SK-N-SH (cell line): ENCODE measurements at regions not wholly inside any gene's neighbourhood (a gene's known extent, or its start where the extent isn't known, plus 50 kb on each side); places are given as distances from the start of the nearest gene placed in this dataset.

ENCODE experiments used
- CTCF ChIA-PET: fragments of 300-600, 350-600 bp; formaldehyde crosslinking; extraction: SDS; loops from one replicate; lab custom pipeline; 2021; lab: Yijun Ruan, JAX
- POLR2A ChIA-PET: fragments of 350-600 bp; sonication (Branson Sonifier 250); formaldehyde crosslinking; extraction: SDS; loops from one replicate; lab custom pipeline; 2020; ENCODE audit warnings: antibody characterized with exemption, inconsistent platforms; lab: Yijun Ruan, JAX
- DNase-seq: peaks from one replicate; pipeline ENCODE4 v3.0.0; 2012
- H2AFZ ChIP-seq: fragments of 200-600 bp; sonication (generic); 2 replicates; pipeline ENCODE4 v1.8.1; 2016; ENCODE audit warnings: antibody characterized with exemption, mild to moderate bottlenecking, low read depth
- H3F3A ChIP-seq: fragments of 200-600 bp; sonication (generic); replicated peaks from 2 replicates; pipeline ENCODE3; 2016; ENCODE audit warnings: antibody characterized with exemption, mild to moderate bottlenecking; ENCODE audit not compliant: insufficient read depth
- H3K27ac ChIP-seq, 2 experiments: fragments of 200-500 bp in 1 of 2; fragments of 200-600 bp in 1 of 2; sonication (Bioruptor generic) in 1 of 2; sonication (generic), shearing (Covaris generic) in 1 of 2; 2 replicates each; pipeline versions ENCODE4 v1.5.1 to v1.6.1; 2014 to 2016; ENCODE audit warnings: low read depth in 2 of 2, inconsistent platforms in 1 of 2, low read length in 1 of 2, mild to moderate bottlenecking in 1 of 2, mixed read lengths in 1 of 2
- H3K27me3 ChIP-seq: fragments of 200-600 bp; sonication (generic), shearing (Covaris generic); 2 replicates; pipeline ENCODE4 v1.6.1; 2016; ENCODE audit warnings: mixed run types; ENCODE audit not compliant: insufficient read depth
- H3K36me3 ChIP-seq, 2 experiments: fragments of 200-500 bp in 1 of 2; fragments of 200-600 bp in 1 of 2; sonication (Bioruptor generic) in 1 of 2; sonication (generic) in 1 of 2; replicated peaks in 1 of 2; 2 replicates each; pipeline versions ENCODE3 to v1.5.1; 2014 to 2016; ENCODE audit warnings: low read length in 1 of 2, mild to moderate bottlenecking in 1 of 2; ENCODE audit not compliant: insufficient read depth in 2 of 2, control insufficient read depth in 1 of 2
- H3K4me1 ChIP-seq, 2 experiments: fragments of 200-500 bp in 1 of 2; fragments of 200-600 bp in 1 of 2; sonication (Bioruptor generic) in 1 of 2; sonication (generic), shearing (Covaris generic) in 1 of 2; 2 replicates each; pipeline versions ENCODE4 v1.5.1 to v1.6.1; 2014 to 2016; ENCODE audit warnings: low read depth in 1 of 2, low read length in 1 of 2, mixed run types in 1 of 2; ENCODE audit not compliant: insufficient read depth in 2 of 2, control insufficient read depth in 1 of 2
- H3K4me2 ChIP-seq: fragments of 200-600 bp; sonication (generic), shearing (Covaris generic); 2 replicates; pipeline ENCODE4 v1.6.1; 2017; ENCODE audit warnings: mixed run types
- H3K4me3 ChIP-seq, 2 experiments: fragments of 200-500 bp in 1 of 2; fragments of 200-600 bp in 1 of 2; sonication (Bioruptor generic) in 1 of 2; sonication (generic), shearing (Covaris generic) in 1 of 2; 2 replicates each; pipeline versions ENCODE4 v1.5.1 to v1.8.1; 2014 to 2016; ENCODE audit warnings: low read depth in 2 of 2, inconsistent platforms in 1 of 2, low read length in 1 of 2, mild to moderate bottlenecking in 1 of 2, mixed read lengths in 1 of 2, moderate library complexity in 1 of 2
- H3K79me2 ChIP-seq: fragments of 200-600 bp; sonication (generic); 2 replicates; pipeline ENCODE4 v1.8.1; 2017; ENCODE audit warnings: mild to moderate bottlenecking; ENCODE audit not compliant: insufficient read depth
- H3K9ac ChIP-seq: fragments of 200-600 bp; sonication (generic); 2 replicates; pipeline ENCODE4 v1.6.1; 2017; ENCODE audit warnings: mixed run types
- H3K9me2 ChIP-seq: fragments of 200-600 bp; sonication (generic); 2 replicates; pipeline ENCODE4 v1.6.1; 2017; ENCODE audit warnings: mixed run types
- H3K9me3 ChIP-seq: fragments of 200-600 bp; sonication (generic); 2 replicates; pipeline ENCODE4 v1.6.1; 2017; ENCODE audit warnings: mixed run types, mild to moderate bottlenecking, moderate library complexity
- H4K20me1 ChIP-seq: fragments of 200-600 bp; sonication (generic); 2 replicates; pipeline ENCODE4 v1.6.1; 2017; ENCODE audit warnings: mild to moderate bottlenecking, mixed run types; ENCODE audit not compliant: insufficient read depth
- CHD2 ChIP-seq: fragments of 150-350 bp; IDR thresholded peaks from 2 replicates; pipeline ENCODE4 v1.6.1; 2018; ENCODE audit warnings: low read length; ENCODE audit not compliant: partially characterized antibody
- EP300 ChIP-seq, 2 experiments: IDR thresholded peaks; 2 replicates each; pipeline versions ENCODE4 v1.4.0 to v1.6.1; 2012; ENCODE audit warnings: borderline replicate concordance in 1 of 2, low read depth in 1 of 2, low read length in 1 of 2
- FOSL2 ChIP-seq: IDR thresholded peaks from 2 replicates; pipeline ENCODE4 v1.4.0; 2012; ENCODE audit warnings: low read depth, mild to moderate bottlenecking, moderate library complexity, borderline replicate concordance
- FOXJ3 ChIP-seq: sonication (generic); formaldehyde crosslinking; IDR thresholded peaks from 2 replicates; pipeline ENCODE4 v1.5.1; 2020; ENCODE audit warnings: mild to moderate bottlenecking, missing genetic modification reagents
- GABPA ChIP-seq: IDR thresholded peaks from 2 replicates; pipeline ENCODE4 v1.4.0; 2012; ENCODE audit warnings: low read depth, mild to moderate bottlenecking
- JUND ChIP-seq: IDR thresholded peaks from 2 replicates; pipeline ENCODE4 v1.4.0; 2012
- MXI1 ChIP-seq: IDR thresholded peaks from 2 replicates; pipeline ENCODE4 v1.6.1; 2012; ENCODE audit warnings: mild to moderate bottlenecking, low read depth, low read length, improper control_type of control experiment
- NRF1 ChIP-seq: IDR thresholded peaks from 2 replicates; pipeline ENCODE4 v1.6.1; 2012; ENCODE audit warnings: low read depth, mild to moderate bottlenecking, low read length
- POLR2AphosphoS5 ChIP-seq: IDR thresholded peaks from 2 replicates; pipeline ENCODE4 v1.6.1; 2012; ENCODE audit warnings: low read depth, low read length
- RCOR1 ChIP-seq: fragments of 150-350 bp; IDR thresholded peaks from 2 replicates; pipeline ENCODE4 v1.6.1; 2017; ENCODE audit warnings: antibody characterized with exemption, low read length
- REST ChIP-seq: IDR thresholded peaks from 2 replicates; pipeline ENCODE4 v1.6.1; 2012; ENCODE audit warnings: mild to moderate bottlenecking, low read depth, low read length, moderate library complexity
- RFX5 ChIP-seq: IDR thresholded peaks from 2 replicates; pipeline ENCODE4 v1.6.1; 2012; ENCODE audit warnings: mild to moderate bottlenecking, improper control_type of control experiment, low read length
- RXRA ChIP-seq: IDR thresholded peaks from 2 replicates; pipeline ENCODE4 v1.4.0; 2012; ENCODE audit warnings: low read depth, mild to moderate bottlenecking, borderline replicate concordance
- SIN3A ChIP-seq: IDR thresholded peaks from 2 replicates; pipeline ENCODE4 v1.6.1; 2012; ENCODE audit warnings: low read depth, mild to moderate bottlenecking, low read length, moderate library complexity, borderline replicate concordance
- SMC3 ChIP-seq: IDR thresholded peaks from 2 replicates; pipeline ENCODE4 v1.6.1; 2012; ENCODE audit warnings: low read depth, low read length, improper control_type of control experiment
- TCF12 ChIP-seq: IDR thresholded peaks from 2 replicates; pipeline ENCODE4 v1.4.0; 2012
- USF1 ChIP-seq: IDR thresholded peaks from 2 replicates; pipeline ENCODE4 v1.4.0; 2012; ENCODE audit warnings: low read depth, borderline replicate concordance
- YY1 ChIP-seq: IDR thresholded peaks from 2 replicates; pipeline ENCODE4 v1.4.0; 2012; ENCODE audit warnings: low read depth, mild to moderate bottlenecking
- ZBTB33 ChIP-seq: IDR thresholded peaks from 2 replicates; pipeline ENCODE4 v1.4.0; 2012; ENCODE audit warnings: low read depth, borderline replicate concordance
- WGBS: methylation state at CpG from one replicate; pipeline ENCODE4 v1.1.6; 2017; ENCODE audit warnings: low lambda C conversion rate; 5-methylcytosine and 5-hydroxymethylcytosine counted together

- Histone ChIP-seq H3K9ac (no peak overlapping the region), H3K4me3 (no peak overlapping the region), H3K27me3 (no peaks in the 10 kb centered on the region), H3F3A (no peaks in the 10 kb centered on the region), H3K9me2 (no peaks in the 10 kb centered on the region), H4K20me1 (no peaks in the 10 kb centered on the region), H3K4me2 (no peak overlapping the region), H3K4me1 (no peaks in the 10 kb centered on the region), H3K27ac (no peak overlapping the region), H3K79me2 (no peaks in the 10 kb centered on the region), H3K9me3 (no peaks in the 10 kb centered on the region), H2AFZ (no peak overlapping the region), H3K36me3 (no peaks in the 10 kb centered on the region)
- CTCF ChIA-PET = no interaction called here
- TF ChIP-seq REST (no peak), TCF12 (no peak), NRF1 (no peak), FOXJ3 (CRISPR knock-in tag) (no peak), JUND (no peak), ZBTB33 (no peak), RFX5 (no peak), USF1 (no peak)
- POLR2A ChIA-PET = no interaction called here
- DNase-seq = no peak
- 24% methylated on average over 5 of the region's 5 CpGs for WGBS
These were observed 148.3 kb upstream of the GJB5 start for GRCh38 chr1:34606504-34606903.

GRCh38 chr1:34610063-34610462 is 144.8 kb upstream of the GJB5 start:
- H3F3A ChIP-seq = no peaks in the 10 kb centered on the region
- H4K20me1 ChIP-seq = no peaks in the 10 kb centered on the region
- no peak overlapping the region for H3K27ac ChIP-seq
- H3K9me2 ChIP-seq = no peaks in the 10 kb centered on the region
- H3K36me3 ChIP-seq = no peaks in the 10 kb centered on the region
- no peak overlapping the region for H3K4me2 ChIP-seq
- no peaks in the 10 kb centered on the region for H3K79me2 ChIP-seq
- ChIA-PET POLR2A (no interaction called here), CTCF (no interaction called here)
- WGBS = 6% methylated on average over 2 of the region's 2 CpGs
- H2AFZ ChIP-seq = no peak overlapping the region
- H3K4me3 ChIP-seq = no peak overlapping the region
- TF ChIP-seq YY1 (no peak), POLR2AphosphoS5 (no peak), USF1 (no peak), SIN3A (no peak), JUND (no peak), FOXJ3 (CRISPR knock-in tag) (no peak), ZBTB33 (no peak), GABPA (no peak), SMC3 (no peak), EP300 (IDR thresholded peaks at IDR 0.05; ENCODE audit: borderline replicate concordance in 1 of 2, low read depth in 1 of 2, low read length in 1 of 2) (no peak), NRF1 (no peak), RCOR1 (no peak), CHD2 (no peak), RXRA (no peak), MXI1 (no peak), FOSL2 (no peak)
- no peaks in the 10 kb centered on the region for H3K4me1 ChIP-seq
- no peaks in the 10 kb centered on the region for H3K27me3 ChIP-seq
- no peak for DNase-seq
- no peak overlapping the region for H3K9ac ChIP-seq
- no peaks in the 10 kb centered on the region for H3K9me3 ChIP-seq
